ENCODE measurements at regions not wholly inside any gene's neighbourhood (a gene's known extent, or its start where the extent isn't known, plus 50 kb on each side); places are given as distances from the start of the nearest gene placed in this dataset.

DNA sequence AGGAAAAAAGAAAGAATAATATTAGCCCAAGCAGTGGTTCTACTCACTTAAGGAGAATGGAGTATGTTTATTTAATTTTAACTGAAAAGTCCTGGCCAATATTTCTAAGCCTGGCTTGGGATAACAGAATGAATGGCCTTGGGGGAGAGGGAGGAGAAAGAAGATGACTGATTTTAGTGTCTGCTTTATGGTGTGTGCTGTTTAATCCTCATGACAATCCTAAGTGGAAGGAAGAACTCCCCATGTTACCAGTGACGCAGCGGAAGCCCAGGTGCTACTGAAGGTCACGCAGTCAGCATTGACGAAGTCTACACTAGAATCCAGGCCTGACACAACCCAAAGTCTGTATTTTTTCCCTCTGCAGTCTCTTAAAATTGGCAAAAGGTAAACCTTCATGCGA, 50.5 kb downstream of the PALM2AKAP2 start:
- no peaks in the 10 kb centered on the region for H3K27me3 ChIP-seq (ENCODE audit: insufficient read depth, low read length)
- no peak overlapping the region for H3K4me3 ChIP-seq (ENCODE audit: low read length)
- H3K9me3 ChIP-seq (ENCODE audit: low read length) = no peaks in the 10 kb centered on the region
- H3K4me1 ChIP-seq (ENCODE audit: insufficient read depth, low read length) = no peaks in the 10 kb centered on the region
- no peaks in the 10 kb centered on the region for H3K36me3 ChIP-seq (ENCODE audit: insufficient read depth, low read length)
- no peak overlapping the region for H2AFZ ChIP-seq (ENCODE audit: low read depth, low read length)

DNA sequence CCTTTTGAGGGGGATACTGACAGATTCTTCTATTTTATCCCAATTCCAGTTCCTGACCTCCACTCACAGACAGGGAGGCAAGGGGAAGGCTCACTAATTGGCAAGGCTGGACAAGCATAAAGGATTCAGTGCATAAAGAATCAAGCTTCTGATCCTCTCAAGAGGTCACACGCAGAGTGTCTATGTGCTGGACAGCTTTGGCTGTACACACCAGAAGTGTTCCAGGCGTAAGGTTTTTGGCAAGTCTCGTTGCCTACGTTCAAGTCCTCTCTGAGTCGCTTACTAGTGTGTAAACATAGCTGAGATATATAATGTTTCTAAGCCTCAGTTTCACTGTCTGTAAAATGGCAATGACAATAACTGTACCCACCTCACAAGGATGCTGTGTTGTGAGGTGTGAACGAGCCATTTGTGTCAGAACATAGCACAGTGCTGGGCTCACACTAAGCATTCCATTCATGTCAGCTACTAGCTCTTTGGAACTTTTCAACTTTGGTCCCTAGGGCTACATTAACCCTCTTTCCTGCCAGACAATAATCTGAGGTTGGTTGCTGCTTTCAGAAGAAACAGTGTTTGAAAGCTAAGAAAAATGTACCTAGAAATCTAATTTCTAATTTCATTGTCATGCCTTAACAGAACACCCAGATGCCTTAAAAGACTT, 52.1 kb downstream of the PALM2AKAP2 start:
- no peaks in the 10 kb centered on the region for H3K27me3 ChIP-seq (ENCODE audit: insufficient read depth, low read length)
- no peak overlapping the region for H2AFZ ChIP-seq (ENCODE audit: low read depth, low read length)
- no peaks in the 10 kb centered on the region for H3K9me3 ChIP-seq (ENCODE audit: low read length)
- no peaks in the 10 kb centered on the region for H3K36me3 ChIP-seq (ENCODE audit: insufficient read depth, low read length)
- H3K4me3 ChIP-seq (ENCODE audit: low read length) = no peak overlapping the region
- no peaks in the 10 kb centered on the region for H3K4me1 ChIP-seq (ENCODE audit: insufficient read depth, low read length)

DNA sequence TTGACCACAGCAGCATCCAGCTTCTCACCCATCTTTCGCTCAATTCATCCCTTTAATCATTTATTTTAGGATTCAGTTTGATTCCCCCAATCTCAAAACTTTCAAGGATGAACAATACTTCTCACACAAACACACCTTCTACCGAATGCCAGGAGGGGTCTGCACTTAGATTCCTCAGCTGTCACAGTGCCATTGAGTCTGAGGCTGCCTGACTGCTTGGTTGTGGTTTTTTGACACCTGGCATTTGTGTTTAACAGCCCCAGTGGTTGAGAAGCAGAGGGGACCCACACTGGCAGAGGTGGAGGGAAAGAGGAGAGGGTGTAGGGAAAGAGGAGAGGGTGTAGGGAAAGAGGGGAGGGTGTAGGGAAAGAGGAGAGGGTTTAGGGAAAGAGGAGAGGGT, 54.9 kb downstream of the PALM2AKAP2 start:
- Histone ChIP-seq H2AFZ (ENCODE audit: low read depth, low read length) (no peak overlapping the region), H3K36me3 (ENCODE audit: insufficient read depth, low read length) (no peaks in the 10 kb centered on the region), H3K27me3 (ENCODE audit: insufficient read depth, low read length) (no peaks in the 10 kb centered on the region), H3K4me1 (ENCODE audit: insufficient read depth, low read length) (no peaks in the 10 kb centered on the region), H3K9me3 (ENCODE audit: low read length) (no peaks in the 10 kb centered on the region), H3K4me3 (ENCODE audit: low read length) (no peak overlapping the region)

DNA sequence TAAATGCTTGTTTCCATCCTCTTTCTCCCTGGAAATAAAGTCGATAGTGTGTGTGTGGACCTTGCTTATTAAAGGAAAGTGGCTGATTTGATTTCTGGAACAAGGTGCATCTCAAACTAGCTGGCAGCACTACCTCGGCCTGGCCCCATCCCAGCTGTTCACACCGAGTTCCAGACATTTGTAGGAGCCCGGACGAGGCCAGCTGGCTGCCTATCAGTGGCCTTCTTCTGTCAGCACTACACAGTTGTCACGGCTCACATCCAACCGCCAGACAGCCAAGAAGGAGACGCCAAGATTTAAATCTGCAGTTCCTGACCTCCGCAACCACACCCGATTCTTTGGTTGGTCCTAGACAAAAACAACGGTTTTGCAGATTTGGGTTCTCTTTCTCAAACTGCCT, 63.6 kb downstream of the PALM2AKAP2 start:
- H3K4me1 ChIP-seq (ENCODE audit: insufficient read depth, low read length) = no peaks in the 10 kb centered on the region
- H3K27me3 ChIP-seq (ENCODE audit: insufficient read depth, low read length) = no peaks in the 10 kb centered on the region
- H3K36me3 ChIP-seq (ENCODE audit: insufficient read depth, low read length) = no peaks in the 10 kb centered on the region
- no peak overlapping the region for H3K4me3 ChIP-seq (ENCODE audit: low read length)
- H2AFZ ChIP-seq (ENCODE audit: low read depth, low read length) = no peak overlapping the region
- H3K9me3 ChIP-seq (ENCODE audit: low read length) = no peaks in the 10 kb centered on the region

DNA sequence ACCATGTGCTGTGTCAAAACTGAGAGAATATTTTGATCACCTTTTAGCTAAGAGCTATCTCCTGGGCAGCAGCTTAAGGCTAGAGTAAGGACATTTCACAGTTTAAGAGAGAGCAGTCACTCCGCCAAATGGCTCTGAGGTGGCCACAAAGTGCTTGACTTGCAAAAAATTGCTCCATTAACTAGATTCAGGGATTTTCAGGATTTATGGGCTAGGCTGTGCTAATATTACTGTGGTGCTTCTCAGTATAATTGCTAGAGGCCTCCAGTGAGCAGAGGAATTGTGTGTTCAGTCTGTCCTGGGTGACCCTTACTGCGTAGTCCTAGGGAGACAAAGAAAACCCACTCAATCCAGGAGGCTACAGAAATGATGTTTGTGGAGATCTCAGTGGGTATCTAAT, 65.2 kb downstream of the PALM2AKAP2 start:
- Histone ChIP-seq H3K4me3 (ENCODE audit: low read length) (no peak overlapping the region), H3K27me3 (ENCODE audit: insufficient read depth, low read length) (no peaks in the 10 kb centered on the region), H3K4me1 (ENCODE audit: insufficient read depth, low read length) (no peaks in the 10 kb centered on the region), H3K9me3 (ENCODE audit: low read length) (no peaks in the 10 kb centered on the region), H3K36me3 (ENCODE audit: insufficient read depth, low read length) (no peaks in the 10 kb centered on the region), H2AFZ (ENCODE audit: low read depth, low read length) (no peak overlapping the region)

DNA sequence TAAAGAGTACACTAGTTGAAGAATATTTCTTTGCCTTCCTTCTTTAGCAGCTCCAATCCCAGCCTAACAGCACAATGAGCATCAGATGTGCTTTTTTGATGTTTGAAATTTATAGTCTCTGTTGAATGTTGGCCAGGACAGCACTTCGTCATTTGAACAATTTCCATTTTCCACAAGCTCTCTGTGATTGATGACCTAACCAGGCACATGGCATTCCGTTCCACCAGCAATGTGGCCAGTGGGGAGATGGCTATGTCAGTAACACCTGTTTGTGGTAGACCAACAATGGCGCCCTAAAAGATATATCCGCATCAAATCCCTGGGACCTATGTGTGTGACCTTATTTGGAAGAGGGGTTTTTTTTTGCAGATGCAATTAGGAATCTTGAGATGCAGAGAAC, 66.8 kb downstream of the PALM2AKAP2 start:
- Histone ChIP-seq H3K4me1 (ENCODE audit: insufficient read depth, low read length) (no peaks in the 10 kb centered on the region), H3K27me3 (ENCODE audit: insufficient read depth, low read length) (no peaks in the 10 kb centered on the region), H3K36me3 (ENCODE audit: insufficient read depth, low read length) (no peaks in the 10 kb centered on the region), H3K9me3 (ENCODE audit: low read length) (no peaks in the 10 kb centered on the region), H3K4me3 (ENCODE audit: low read length) (no peak overlapping the region), H2AFZ (ENCODE audit: low read depth, low read length) (no peak overlapping the region)

DNA sequence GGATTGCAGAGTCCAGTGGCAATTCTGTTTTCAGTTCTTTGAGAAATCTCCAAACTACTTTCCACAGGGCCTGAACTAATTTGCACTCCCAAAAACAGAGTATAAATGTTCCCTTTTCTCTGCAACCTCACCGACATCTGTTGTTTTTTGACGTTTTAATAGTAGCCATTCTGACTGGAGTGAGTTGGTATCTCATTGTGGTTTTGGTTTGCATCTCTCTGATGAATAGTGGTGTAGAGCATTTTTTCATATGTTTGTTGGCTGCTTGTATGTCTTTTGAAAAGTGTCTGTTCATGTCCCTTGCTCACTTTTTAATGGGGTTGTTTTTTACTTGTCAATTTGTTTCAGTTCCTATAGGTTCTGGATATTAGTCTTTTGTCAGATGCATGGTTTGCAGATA, 72.6 kb downstream of the PALM2AKAP2 start:
- no peak overlapping the region for H3K4me3 ChIP-seq (ENCODE audit: low read length)
- no peak overlapping the region for H2AFZ ChIP-seq (ENCODE audit: low read depth, low read length)
- no peaks in the 10 kb centered on the region for H3K36me3 ChIP-seq (ENCODE audit: insufficient read depth, low read length)
- H3K27me3 ChIP-seq (ENCODE audit: insufficient read depth, low read length) = no peaks in the 10 kb centered on the region
- H3K4me1 ChIP-seq (ENCODE audit: insufficient read depth, low read length) = peaks cover 12% of the 10 kb centered on the region
- H3K9me3 ChIP-seq (ENCODE audit: low read length) = no peaks in the 10 kb centered on the region

DNA sequence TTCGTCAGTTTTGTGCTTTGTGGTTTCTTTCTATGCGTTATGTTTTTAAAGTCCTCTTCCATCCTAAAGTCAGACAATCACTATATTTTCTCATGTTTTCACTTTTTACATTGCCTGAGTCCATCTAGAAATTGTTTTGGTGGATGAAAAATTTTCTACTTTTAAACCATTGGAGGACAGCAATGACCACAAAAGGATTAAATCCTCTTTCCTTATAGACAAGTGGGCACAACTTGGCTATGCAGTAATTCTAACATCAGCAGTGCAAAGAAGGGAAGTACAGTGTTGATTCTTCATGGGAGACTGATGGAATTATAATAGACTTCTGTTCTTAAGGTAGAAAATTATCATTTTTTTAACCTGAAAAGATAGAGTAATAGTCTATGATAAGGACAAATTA, 75.5 kb downstream of the PALM2AKAP2 start:
- no peak overlapping the region for H2AFZ ChIP-seq (ENCODE audit: low read depth, low read length)
- no peaks in the 10 kb centered on the region for H3K36me3 ChIP-seq (ENCODE audit: insufficient read depth, low read length)
- H3K27me3 ChIP-seq (ENCODE audit: insufficient read depth, low read length) = no peaks in the 10 kb centered on the region
- peaks cover 12% of the 10 kb centered on the region for H3K4me1 ChIP-seq (ENCODE audit: insufficient read depth, low read length)
- no peak overlapping the region for H3K4me3 ChIP-seq (ENCODE audit: low read length)
- H3K9me3 ChIP-seq (ENCODE audit: low read length) = no peaks in the 10 kb centered on the region

DNA sequence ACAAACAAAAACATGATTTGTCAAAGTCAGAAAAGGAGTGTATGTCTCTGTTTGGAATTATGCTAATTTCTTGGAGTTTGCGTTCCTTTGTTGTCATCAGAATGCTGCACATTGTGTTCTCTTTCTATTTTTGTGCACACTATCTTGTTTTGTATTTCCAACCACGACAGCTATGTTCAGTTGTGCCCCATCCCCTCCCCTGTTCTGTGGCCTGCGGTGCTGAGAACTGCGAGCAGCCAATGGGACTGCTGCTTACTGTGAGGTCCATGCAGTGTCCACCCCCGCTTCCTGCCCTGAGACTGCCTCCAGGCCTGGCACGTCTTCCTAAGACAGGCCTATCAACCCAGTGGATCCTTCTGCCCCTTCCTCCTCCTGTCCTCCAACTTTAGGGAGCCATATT, 76.8 kb downstream of the PALM2AKAP2 start:
- H3K27me3 ChIP-seq (ENCODE audit: insufficient read depth, low read length) = no peaks in the 10 kb centered on the region
- no peaks in the 10 kb centered on the region for H3K9me3 ChIP-seq (ENCODE audit: low read length)
- peak overlapping the region; percentile 76 for H2AFZ ChIP-seq (ENCODE audit: low read depth, low read length)
- H3K36me3 ChIP-seq (ENCODE audit: insufficient read depth, low read length) = no peaks in the 10 kb centered on the region
- H3K4me3 ChIP-seq (ENCODE audit: low read length) = no peak overlapping the region
- peaks cover 12% of the 10 kb centered on the region for H3K4me1 ChIP-seq (ENCODE audit: insufficient read depth, low read length)

DNA sequence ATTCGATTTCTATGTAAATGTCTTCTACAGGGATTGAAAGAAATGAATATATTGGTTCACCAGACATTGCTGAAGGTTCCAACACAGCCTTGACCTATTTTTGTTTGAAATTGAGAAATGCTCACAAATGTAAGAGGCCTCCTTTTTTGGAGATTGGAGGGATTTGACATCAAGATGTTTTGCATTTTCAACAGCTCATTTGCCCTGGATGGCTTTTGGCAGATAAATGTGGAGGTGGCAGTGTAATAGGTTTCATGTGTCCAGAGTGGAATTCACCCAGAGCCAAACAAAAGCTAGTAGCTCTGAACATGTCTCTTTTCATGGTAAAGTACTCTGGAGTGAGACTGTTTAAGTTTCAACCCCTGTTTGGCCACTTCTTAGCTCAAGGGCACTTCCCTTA, 77.3 kb downstream of the PALM2AKAP2 start:
- peak overlapping the region; percentile 76 for H2AFZ ChIP-seq (ENCODE audit: low read depth, low read length)
- H3K4me1 ChIP-seq (ENCODE audit: insufficient read depth, low read length) = peaks cover 12% of the 10 kb centered on the region
- no peaks in the 10 kb centered on the region for H3K9me3 ChIP-seq (ENCODE audit: low read length)
- H3K36me3 ChIP-seq (ENCODE audit: insufficient read depth, low read length) = no peaks in the 10 kb centered on the region
- no peaks in the 10 kb centered on the region for H3K27me3 ChIP-seq (ENCODE audit: insufficient read depth, low read length)
- H3K4me3 ChIP-seq (ENCODE audit: low read length) = no peak overlapping the region

DNA sequence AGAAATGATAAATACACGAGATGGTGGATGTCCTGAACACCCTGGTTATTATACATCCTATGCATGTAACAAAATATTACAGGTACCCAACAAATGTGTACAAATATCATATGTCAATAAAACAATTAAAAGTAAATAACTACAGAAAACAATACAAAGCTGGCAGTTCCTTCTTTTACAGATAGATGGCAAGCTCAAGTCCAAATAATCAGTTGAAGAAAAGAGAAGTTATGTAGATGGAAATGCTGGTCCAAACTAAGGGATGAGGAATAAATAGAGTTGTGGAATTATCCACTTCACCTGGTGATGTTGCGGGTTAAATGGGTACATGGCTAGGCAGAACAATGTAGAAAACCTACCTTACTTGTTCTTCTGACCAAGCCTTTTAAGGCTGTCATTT, 79.4 kb downstream of the PALM2AKAP2 start:
- peaks cover 12% of the 10 kb centered on the region for H3K4me1 ChIP-seq (ENCODE audit: insufficient read depth, low read length)
- H3K4me3 ChIP-seq (ENCODE audit: low read length) = no peak overlapping the region
- no peaks in the 10 kb centered on the region for H3K27me3 ChIP-seq (ENCODE audit: insufficient read depth, low read length)
- H3K36me3 ChIP-seq (ENCODE audit: insufficient read depth, low read length) = no peaks in the 10 kb centered on the region
- H3K9me3 ChIP-seq (ENCODE audit: low read length) = no peaks in the 10 kb centered on the region
- H2AFZ ChIP-seq (ENCODE audit: low read depth, low read length) = no peak overlapping the region

DNA sequence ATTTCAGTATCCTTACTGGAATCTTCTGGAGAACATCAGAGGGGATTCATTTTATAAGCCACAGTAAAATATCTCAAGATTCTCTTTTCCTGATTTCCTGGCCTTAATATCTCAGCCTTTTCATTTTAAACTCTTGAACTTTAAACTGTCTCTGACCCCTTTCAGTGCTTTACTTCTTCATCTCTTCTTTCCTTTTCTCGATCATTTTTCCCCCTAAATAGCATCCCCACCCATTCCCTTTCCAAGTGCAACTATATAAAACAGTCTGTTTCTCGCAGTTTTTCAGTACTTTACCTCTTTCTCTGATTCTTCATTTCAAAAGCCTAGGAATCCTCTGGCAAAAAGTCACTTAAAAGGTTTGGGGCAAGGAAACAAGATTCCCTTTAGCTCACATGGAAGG, 80.5 kb downstream of the PALM2AKAP2 start:
- H3K4me1 ChIP-seq (ENCODE audit: insufficient read depth, low read length) = peaks cover 12% of the 10 kb centered on the region
- no peaks in the 10 kb centered on the region for H3K27me3 ChIP-seq (ENCODE audit: insufficient read depth, low read length)
- no peaks in the 10 kb centered on the region for H3K9me3 ChIP-seq (ENCODE audit: low read length)
- H2AFZ ChIP-seq (ENCODE audit: low read depth, low read length) = no peak overlapping the region
- no peaks in the 10 kb centered on the region for H3K36me3 ChIP-seq (ENCODE audit: insufficient read depth, low read length)
- H3K4me3 ChIP-seq (ENCODE audit: low read length) = no peak overlapping the region

DNA sequence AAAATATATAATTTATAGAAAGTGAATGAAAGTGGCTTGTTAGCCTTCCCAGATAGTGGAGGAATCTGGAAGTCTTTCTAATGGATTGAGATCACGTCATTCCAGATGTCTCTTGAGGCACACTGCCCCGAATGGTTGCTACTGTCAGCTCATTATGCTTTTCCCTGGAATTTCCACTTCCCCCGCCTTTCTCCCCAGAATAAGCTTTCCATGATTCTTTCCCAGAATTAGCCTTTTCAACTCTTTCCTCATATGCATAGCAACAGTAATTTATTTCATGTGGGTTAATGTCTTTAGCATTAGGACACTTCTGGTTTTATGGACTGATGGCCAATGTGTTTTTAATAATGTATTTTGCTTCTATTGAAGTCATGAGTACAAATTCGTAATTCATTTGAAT, 81.5 kb downstream of the PALM2AKAP2 start:
- H3K4me3 ChIP-seq (ENCODE audit: low read length) = no peak overlapping the region
- no peaks in the 10 kb centered on the region for H3K36me3 ChIP-seq (ENCODE audit: insufficient read depth, low read length)
- H2AFZ ChIP-seq (ENCODE audit: low read depth, low read length) = no peak overlapping the region
- H3K4me1 ChIP-seq (ENCODE audit: insufficient read depth, low read length) = peaks cover 6% of the 10 kb centered on the region
- H3K9me3 ChIP-seq (ENCODE audit: low read length) = no peaks in the 10 kb centered on the region
- H3K27me3 ChIP-seq (ENCODE audit: insufficient read depth, low read length) = no peaks in the 10 kb centered on the region

DNA sequence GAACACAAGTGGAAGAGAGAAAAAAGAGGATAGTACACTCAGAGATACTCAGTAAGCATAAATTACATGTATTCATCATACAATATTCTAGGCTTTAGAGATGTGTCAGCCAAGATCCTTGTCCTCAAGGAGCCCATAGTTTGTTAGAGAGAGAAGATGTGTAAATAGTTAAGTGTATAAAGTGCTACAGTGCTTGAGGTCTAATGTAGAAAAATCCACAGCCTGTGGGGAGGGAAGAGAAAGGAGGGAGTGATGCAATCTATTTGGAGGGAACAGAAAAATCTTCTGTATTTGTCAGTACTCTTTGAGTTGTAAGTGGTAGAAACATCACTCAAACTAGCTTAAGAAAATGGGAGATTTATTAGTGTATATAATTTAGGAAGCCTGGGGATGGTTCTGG, 81.9 kb downstream of the PALM2AKAP2 start:
- Histone ChIP-seq H3K36me3 (ENCODE audit: insufficient read depth, low read length) (no peaks in the 10 kb centered on the region), H3K27me3 (ENCODE audit: insufficient read depth, low read length) (no peaks in the 10 kb centered on the region), H3K4me3 (ENCODE audit: low read length) (no peak overlapping the region), H3K4me1 (ENCODE audit: insufficient read depth, low read length) (peaks cover 2% of the 10 kb centered on the region), H2AFZ (ENCODE audit: low read depth, low read length) (no peak overlapping the region), H3K9me3 (ENCODE audit: low read length) (no peaks in the 10 kb centered on the region)

Measured in neuron (in vitro differentiated cells).